CD14-positive monocyte (primary cell): ENCODE measurements at regions not wholly inside any gene's neighbourhood (a gene's known extent, or its start where the extent isn't known, plus 50 kb on each side); places are given as distances from the start of the nearest gene placed in this dataset.

Experiments
- DNase-seq, 3 donors: peaks; one replicate each; pipeline ENCODE4 v3.0.0-alpha.2; 2011 to 2022
- H2AFZ ChIP-seq: 2 replicates; pipeline ENCODE4 v1.6.0; 2012; ENCODE audit warnings: mild to moderate bottlenecking, low read depth, low read length, inconsistent platforms; ENCODE audit not compliant: insufficient read depth, poor library complexity, severe bottlenecking
- H3K27ac ChIP-seq, 2 donors: 1 replicate in 1 of 2; 2 replicates in 1 of 2; pipeline ENCODE4 v1.5.1; 2012 to 2013; ENCODE audit warnings: low read length in 2 of 2, control low read depth in 1 of 2, inconsistent platforms in 1 of 2, low read depth in 1 of 2, mild to moderate bottlenecking in 1 of 2
- H3K27me3 ChIP-seq, 2 donors: one replicate each; pipeline versions ENCODE4 v1.6.0 to v1.6.1; 2011 to 2013; ENCODE audit warnings: low read length in 2 of 2; ENCODE audit not compliant: control insufficient read depth in 2 of 2, insufficient read depth in 2 of 2
- H3K36me3 ChIP-seq, 2 donors: replicated peaks in 1 of 2; 1 replicate in 1 of 2; 2 replicates in 1 of 2; pipeline versions ENCODE4 v1.5.1 to v1.6.1; 2012 to 2013; ENCODE audit warnings: low read length in 2 of 2, control low read depth in 1 of 2, inconsistent platforms in 1 of 2, mild to moderate bottlenecking in 1 of 2; ENCODE audit not compliant: insufficient read depth in 2 of 2, control insufficient read depth in 1 of 2
- H3K4me1 ChIP-seq, 2 donors: 1 replicate in 1 of 2; 2 replicates in 1 of 2; pipeline versions ENCODE4 v1.5.1 to v1.6.1; 2012 to 2013; ENCODE audit warnings: low read length in 2 of 2, control low read depth in 1 of 2, inconsistent platforms in 1 of 2, mild to moderate bottlenecking in 1 of 2, moderate library complexity in 1 of 2; ENCODE audit not compliant: insufficient read depth in 2 of 2, control insufficient read depth in 1 of 2
- H3K4me2 ChIP-seq: replicated peaks from 2 replicates; pipeline ENCODE3; 2012; ENCODE audit warnings: low read length, moderate library complexity, mild to moderate bottlenecking; ENCODE audit not compliant: poor library complexity, severe bottlenecking; ENCODE audit errors: extremely low read depth
- H3K4me3 ChIP-seq, 3 experiments: fragments of 200-600 bp in 1 of 3; sonication (generic) in 1 of 3; replicated peaks in 1 of 3; 1 replicate in 2 of 3; 2 replicates in 1 of 3; pipeline ENCODE4 v1.5.1; 2011 to 2013; ENCODE audit warnings: low read length in 3 of 3, mild to moderate bottlenecking in 3 of 3, control low read depth in 2 of 3, low read depth in 2 of 3, inconsistent platforms in 1 of 3, moderate library complexity in 1 of 3
- H3K79me2 ChIP-seq: 2 replicates; pipeline ENCODE4 v1.6.0; 2012; ENCODE audit warnings: mild to moderate bottlenecking, control low read depth, inconsistent platforms, low read length, moderate library complexity; ENCODE audit not compliant: insufficient read depth
- H3K9ac ChIP-seq: 2 replicates; pipeline ENCODE4 v1.6.0; 2017; ENCODE audit warnings: low read length, mild to moderate bottlenecking; ENCODE audit not compliant: insufficient read depth, poor library complexity, severe bottlenecking
- H3K9me3 ChIP-seq, 2 donors: replicated peaks in 1 of 2; 1 replicate in 1 of 2; 2 replicates in 1 of 2; pipeline versions ENCODE4 v1.5.1 to v1.6.1; 2012 to 2013; ENCODE audit warnings: low read length in 2 of 2, control low read depth in 1 of 2; ENCODE audit not compliant: control insufficient read depth in 1 of 2, insufficient read depth in 1 of 2
- H4K20me1 ChIP-seq: 2 replicates; pipeline ENCODE4 v1.6.0; 2012; ENCODE audit warnings: mild to moderate bottlenecking, low read length, control low read depth, moderate library complexity; ENCODE audit not compliant: insufficient read depth
- H3K27ac Mint-ChIP-seq, 7 donors: one replicate each; pipeline ENCODE4 v1.8.0; 2020; ENCODE audit warnings: mild to moderate bottlenecking in 7 of 7, mixed read lengths in 7 of 7, moderate library complexity in 6 of 7, inconsistent platforms in 2 of 7
- H3K27me3 Mint-ChIP-seq, 3 donors: one replicate each; pipeline ENCODE4 v1.8.0; 2021 to 2022; ENCODE audit warnings: low read depth in 3 of 3, mild to moderate bottlenecking in 3 of 3, mixed read lengths in 3 of 3, moderate library complexity in 3 of 3, inconsistent platforms in 1 of 3
- H3K36me3 Mint-ChIP-seq, 2 donors: one replicate each; pipeline ENCODE4 v1.8.0; 2020; ENCODE audit warnings: mixed read lengths in 2 of 2, inconsistent platforms in 1 of 2, mild to moderate bottlenecking in 1 of 2
- H3K4me1 Mint-ChIP-seq: one replicate; pipeline ENCODE4 v1.8.0; 2020; ENCODE audit warnings: mild to moderate bottlenecking, mixed read lengths
- H3K4me3 Mint-ChIP-seq, 2 donors: one replicate each; pipeline ENCODE4 v1.8.0; 2020; ENCODE audit warnings: mild to moderate bottlenecking in 2 of 2, mixed read lengths in 2 of 2, moderate library complexity in 1 of 2
- H3K9me3 Mint-ChIP-seq, 7 donors: one replicate each; pipeline ENCODE4 v1.8.0; 2020 to 2022; ENCODE audit warnings: mixed read lengths in 7 of 7, mild to moderate bottlenecking in 6 of 7, moderate library complexity in 6 of 7, inconsistent platforms in 2 of 7
- CTCF ChIP-seq: fragments of 200-600 bp; IDR thresholded peaks from one replicate; pipeline ENCODE4 v1.8.0; 2022; ENCODE audit warnings: antibody characterized with exemption, mild to moderate bottlenecking
- WGBS: methylation state at CpG from one replicate; pipeline ENCODE4 v1.1.5; 2013; ENCODE audit warnings: missing lambda C conversion rate; ENCODE audit not compliant: insufficient coverage; 5-methylcytosine and 5-hydroxymethylcytosine counted together
- intact Hi-C, 2 donors: fragments of 100-400 bp; cut with micrococcal nuclease; formaldehyde crosslinking; loops; one replicate each; pipeline versions ENCODE4 v1.15.0 to v1.15.1; 2023

GRCh38 chr12:24143928-24144327 lies 194.5 kb upstream of the SOX5 start:
- no peak overlapping the region for H3K9ac ChIP-seq

GRCh38 chr12:24139035-24139434 lies 189.6 kb upstream of the SOX5 start:
- WGBS: no CpG with 5 or more reads among the region's 9 CpGs
- Histone ChIP-seq H3K4me2 (no peak overlapping the region), H3K4me1 (no peaks in the 10 kb centered on the region), H3K27ac (no peak overlapping the region), H3K79me2 (no peaks in the 10 kb centered on the region), H2AFZ (no peak overlapping the region), H3K27me3 (no peaks in the 10 kb centered on the region), H3K9me3 (peaks cover 3 to 4% of the 10 kb centered on the region in 2 donors), H3K36me3 (no peaks in the 10 kb centered on the region), H3K4me3 (no peak overlapping the region), H3K9ac (no peak overlapping the region), H4K20me1 (no peaks in the 10 kb centered on the region)
- Mint-ChIP-seq H3K27ac (no peak overlapping the region), H3K27me3 (peaks cover 0 to 4% (median 1%) of the 10 kb centered on the region in 3 donors), H3K4me1 (peaks cover 5% of the 10 kb centered on the region), H3K36me3 (no peaks in the 10 kb centered on the region), H3K4me3 (no peak overlapping the region), H3K9me3 (peaks cover 2 to 10% (median 4%) of the 10 kb centered on the region in 7 donors)
- TF ChIP-seq CTCF: no peak
- DNase-seq: no peak
- intact Hi-C loops: no loop called here

More at GRCh38 chr12:24143928-24144327, 194.5 kb upstream of the SOX5 start:
- no peak overlapping the region for H3K4me2 ChIP-seq
- peaks cover 3 to 7% of the 10 kb centered on the region in 2 donors for H3K9me3 ChIP-seq
- Mint-ChIP-seq H3K27ac (no peak overlapping the region), H3K9me3 (peaks cover 3 to 12% (median 6%) of the 10 kb centered on the region in 7 donors), H3K27me3 (peaks cover 0 to 6% (median 1%) of the 10 kb centered on the region in 3 donors), H3K4me1 (no peaks in the 10 kb centered on the region), H3K4me3 (no peak overlapping the region), H3K36me3 (no peaks in the 10 kb centered on the region)
- H3K79me2 ChIP-seq: no peaks in the 10 kb centered on the region
- no peaks in the 10 kb centered on the region for H4K20me1 ChIP-seq
- H3K27ac ChIP-seq: no peak overlapping the region
- DNase-seq: no peak
- intact Hi-C loops: no loop called here
- no peak overlapping the region for H2AFZ ChIP-seq
- no peaks in the 10 kb centered on the region for H3K27me3 ChIP-seq
- no peaks in the 10 kb centered on the region for H3K4me1 ChIP-seq
- H3K4me3 ChIP-seq: no peak overlapping the region
- TF ChIP-seq CTCF: no peak
- no peaks in the 10 kb centered on the region for H3K36me3 ChIP-seq
